OCI-M1 (cell line): ENCODE measurements at regions not wholly inside any gene's neighbourhood (a gene's known extent, or its start where the extent isn't known, plus 50 kb on each side); places are given as distances from the start of the nearest gene placed in this dataset.

Source experiments
- DNase-seq: peaks from one replicate; lab custom pipeline; 2025; lab: John Stamatoyannopoulos, UW

- DNase-seq: no peak
These were observed 1360.0 kb downstream of the TECRL start for GRCh38 chr4:63049278-63049677.

DNA sequence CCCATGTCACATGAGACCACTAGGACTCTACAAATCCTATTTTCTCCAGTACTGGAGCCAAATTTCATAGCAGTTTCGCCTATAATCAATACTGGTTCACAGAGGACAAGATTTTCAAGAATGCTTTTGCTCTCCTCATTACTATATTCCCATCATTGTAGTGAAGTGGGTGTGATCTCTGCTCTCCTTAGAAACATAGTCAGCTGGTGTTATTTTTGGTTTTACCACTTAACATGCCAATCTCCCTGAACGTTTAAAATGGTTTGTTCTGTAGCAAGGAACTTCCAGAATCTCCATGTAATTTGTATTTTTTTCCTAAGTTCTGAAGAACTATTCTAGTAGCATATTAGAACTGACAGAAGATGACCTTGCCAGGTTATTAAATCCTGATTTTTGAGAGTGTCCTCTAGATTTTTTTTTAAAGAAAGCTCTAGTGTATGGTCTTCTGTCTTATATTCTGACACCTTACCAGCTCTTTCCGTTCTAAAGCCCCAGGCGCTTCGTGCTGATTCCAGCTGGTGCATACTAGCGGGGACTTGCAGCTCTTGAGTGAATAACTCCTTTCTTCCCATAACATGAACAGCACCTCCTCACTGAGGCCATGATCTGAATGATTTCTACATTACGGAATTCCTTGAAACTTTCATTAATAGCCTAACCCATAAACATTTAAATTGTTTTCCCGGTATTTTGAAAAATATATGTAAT, 1372.9 kb downstream of the TECRL start:
- DNase-seq: no peak

GRCh38 chr4:63029380-63029779, 1379.9 kb downstream of the TECRL start:
- no peak for DNase-seq

DNA sequence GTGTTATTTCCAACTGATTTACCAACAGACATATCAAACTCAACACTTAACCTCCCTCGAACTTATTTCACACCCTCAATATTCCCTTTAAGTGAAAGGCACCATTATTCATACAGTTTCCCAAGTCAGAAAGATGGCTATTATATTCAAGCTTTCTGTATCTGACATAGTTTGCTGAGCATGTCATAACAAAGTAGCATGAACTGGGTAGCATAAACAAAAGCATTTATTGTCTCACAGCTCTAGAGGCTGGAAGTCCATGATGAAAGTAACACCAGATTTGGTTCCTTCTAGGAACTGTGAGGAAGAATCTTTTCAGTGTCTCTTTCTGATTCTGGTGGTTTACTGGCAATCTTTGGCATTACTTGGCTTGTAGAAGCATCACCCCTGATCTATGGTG, 1388.6 kb downstream of the TECRL start:
- DNase-seq: no peak

GRCh38 chr4:63017300-63017699, 1392.0 kb downstream of the TECRL start:
- DNase-seq: no peak

GRCh38 chr4:62970846-62971245, 1438.4 kb downstream of the TECRL start:
- DNase-seq: no peak

GRCh38 chr4:62960415-62960814, 1448.8 kb downstream of the TECRL start:
- DNase-seq: no peak

- DNase-seq: no peak
These were observed 1455.5 kb downstream of the TECRL start for GRCh38 chr4:62953752-62954151.

- DNase-seq: no peak
These were observed 1456.9 kb downstream of the TECRL start for GRCh38 chr4:62952366-62952765.

DNA sequence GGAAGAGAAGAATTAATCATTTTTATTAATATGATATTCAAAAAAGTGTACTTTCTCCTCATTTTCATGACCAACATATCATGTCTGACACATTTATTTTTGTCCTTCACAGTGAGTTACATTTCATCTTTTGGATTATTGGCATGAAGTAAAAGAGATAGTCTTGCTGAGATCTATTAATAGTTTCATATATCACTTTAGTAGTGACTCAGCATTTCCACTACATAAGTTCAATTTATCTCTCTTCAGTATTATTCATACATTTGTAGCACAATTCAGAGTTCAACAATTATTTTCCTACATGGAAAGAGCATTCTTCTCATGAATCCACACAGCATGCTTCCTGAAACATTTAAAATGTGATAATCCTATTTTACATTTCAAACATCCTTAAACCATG, 1461.1 kb downstream of the TECRL start:
- peak; percentile 23 for DNase-seq

- peak; percentile 21 for DNase-seq
These were observed 1469.0 kb downstream of the TECRL start for GRCh38 chr4:62940229-62940628.

GRCh38 chr4:62930884-62931283, 1478.4 kb downstream of the TECRL start:
- no peak for DNase-seq

DNA sequence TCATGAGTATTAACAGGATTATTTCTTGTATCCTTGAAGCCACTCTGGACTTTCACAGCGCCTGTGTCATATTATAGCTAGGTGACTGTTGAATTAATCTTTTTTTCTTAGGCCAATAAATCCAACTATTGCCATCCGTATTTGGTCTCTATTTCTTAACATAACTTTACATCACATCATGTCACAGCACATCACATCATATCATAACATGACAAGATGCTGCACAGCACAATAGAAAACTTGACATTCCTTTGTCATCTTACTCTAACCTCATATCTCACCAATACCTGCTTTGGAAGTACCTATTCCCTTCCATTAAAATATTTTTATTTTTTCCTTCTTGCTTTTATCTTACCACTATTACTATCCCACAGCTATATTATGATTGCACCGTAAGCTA, 1480.8 kb downstream of the TECRL start:
- DNase-seq: no peak

DNA sequence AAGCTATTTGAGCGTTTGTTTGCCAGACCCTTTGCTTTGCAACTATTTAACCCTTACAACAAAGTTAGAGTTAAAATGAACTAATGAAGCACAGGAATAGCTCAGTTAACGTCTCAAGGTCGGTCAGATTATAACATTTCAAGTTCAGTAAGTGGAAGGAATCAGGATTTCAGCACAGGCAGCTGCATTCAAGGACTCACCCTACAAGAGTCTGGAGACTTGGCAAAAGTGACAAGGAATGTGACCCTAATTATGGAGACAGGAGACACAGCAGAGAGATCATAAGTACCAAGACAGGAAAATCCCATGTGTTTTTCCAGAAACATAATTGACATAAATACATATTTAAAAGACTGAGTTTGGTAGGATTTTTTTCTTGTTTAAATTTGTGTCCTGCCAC, 1481.7 kb downstream of the TECRL start:
- no peak for DNase-seq

DNA sequence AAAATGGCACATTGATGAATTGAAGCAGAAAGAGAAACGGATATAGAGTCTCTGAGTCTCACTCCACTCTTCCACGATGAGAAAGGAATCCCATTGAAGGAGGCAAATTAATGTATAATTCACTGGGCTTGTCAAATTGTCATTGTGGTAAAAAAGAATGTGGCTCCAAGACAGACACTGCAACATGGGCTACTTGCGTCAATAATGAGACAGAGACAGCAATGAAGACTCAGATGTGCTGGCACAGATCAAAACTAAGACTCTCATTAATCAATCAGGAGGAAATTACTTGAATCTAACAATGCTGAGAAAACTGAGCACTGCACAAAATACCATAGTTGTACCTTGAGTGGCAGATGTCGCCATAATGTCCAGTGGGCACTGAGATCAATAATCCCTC, 1485.5 kb downstream of the TECRL start:
- DNase-seq: no peak

DNA sequence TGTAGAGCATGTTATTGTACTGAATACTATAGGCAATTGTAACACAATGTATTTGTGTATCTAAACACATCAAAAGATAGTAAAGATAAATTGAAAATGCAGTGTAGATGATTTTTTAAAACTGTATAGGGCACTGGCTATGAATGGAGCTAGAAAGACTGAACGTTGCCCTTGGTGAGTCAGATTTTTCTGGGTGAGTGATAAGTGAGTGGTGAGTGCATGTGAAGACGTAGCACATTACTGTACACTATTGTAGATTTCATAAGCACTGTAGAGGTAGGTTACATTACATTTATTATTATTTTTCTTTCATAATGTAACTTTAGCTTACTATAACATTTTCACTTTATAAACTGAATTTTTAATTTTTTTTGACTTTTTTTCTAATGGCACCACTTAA, 1491.6 kb downstream of the TECRL start:
- DNase-seq: no peak

DNA sequence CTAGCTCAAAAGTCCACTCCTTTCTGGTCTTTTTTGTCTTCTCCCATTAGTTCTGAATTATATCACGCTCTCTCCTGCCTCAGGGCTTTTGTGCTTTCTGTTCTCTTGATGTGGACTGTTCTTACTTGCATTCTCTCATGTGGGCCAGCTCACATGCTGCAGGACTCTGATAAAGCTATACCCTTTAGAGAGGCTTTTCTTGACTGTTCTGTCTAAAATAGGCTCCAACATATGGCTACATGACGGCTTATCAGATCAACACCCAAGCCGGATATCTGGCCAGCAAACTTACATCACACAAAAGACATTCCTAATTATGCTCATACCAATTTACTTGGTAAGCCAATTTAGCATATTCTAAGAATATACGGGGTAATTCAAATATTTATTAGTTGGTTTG, 1494.5 kb downstream of the TECRL start:
- DNase-seq: peak; percentile 91

GRCh38 chr4:62913065-62913464, 1496.2 kb downstream of the TECRL start:
- DNase-seq: peak; percentile 21

DNA sequence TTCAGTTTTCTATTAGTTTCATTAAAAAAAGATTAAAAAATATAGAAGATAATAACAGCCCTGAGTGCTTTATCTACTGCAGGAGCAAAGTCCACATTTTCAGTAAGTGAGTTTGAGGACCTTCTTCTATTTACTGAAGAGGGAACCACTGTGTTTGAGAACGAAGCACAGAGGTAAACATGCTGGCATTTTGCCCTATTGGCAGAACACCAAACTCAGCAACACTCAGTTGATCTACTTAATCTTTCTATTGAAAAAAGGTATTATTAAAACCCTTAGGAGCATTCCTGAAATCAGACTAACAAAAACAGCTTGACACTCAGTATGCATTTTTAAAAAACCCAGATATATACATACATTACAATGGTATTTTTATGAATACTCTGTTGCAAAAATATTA, 1496.7 kb downstream of the TECRL start:
- DNase-seq: peak; percentile 68

- no peak for DNase-seq
These were observed 1500.0 kb downstream of the TECRL start for GRCh38 chr4:62909238-62909637.

- peak; percentile 43 for DNase-seq
These were observed 1508.1 kb downstream of the TECRL start for GRCh38 chr4:62901101-62901500.

DNA sequence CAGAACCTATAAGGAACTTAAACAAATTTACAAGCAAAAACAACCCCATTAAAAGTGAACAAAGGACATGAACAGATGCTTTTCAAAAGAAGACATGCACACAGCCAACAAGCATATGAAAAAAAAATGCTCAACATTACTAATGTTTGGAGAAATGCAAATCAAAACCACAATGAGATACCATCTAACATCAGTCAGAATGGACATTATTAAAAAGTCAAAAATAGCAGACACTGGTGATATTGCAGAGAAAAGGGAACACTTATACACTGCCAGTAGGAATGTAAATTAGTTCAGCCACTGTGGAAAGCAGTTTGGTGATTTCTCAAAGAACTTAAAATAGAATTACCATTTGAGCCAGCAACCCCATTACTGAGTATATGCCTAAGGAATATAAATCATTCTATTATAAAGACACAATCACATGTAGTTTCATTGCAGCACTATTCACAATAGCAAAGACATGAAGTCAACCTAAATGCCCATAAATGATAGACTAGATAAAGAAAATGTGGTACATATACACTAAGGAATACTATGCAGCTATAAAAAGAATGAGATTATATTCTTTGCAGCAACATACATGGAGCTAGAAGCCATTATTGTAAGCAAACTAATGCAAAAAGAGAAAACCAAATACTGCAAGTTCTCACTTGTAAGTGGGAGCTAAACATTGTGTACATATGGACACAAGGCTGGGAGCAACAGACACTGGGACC, 1509.4 kb downstream of the TECRL start:
- no peak for DNase-seq

- DNase-seq: no peak
These were observed 1511.1 kb downstream of the TECRL start for GRCh38 chr4:62898115-62898514.

- DNase-seq: no peak
These were observed 1512.5 kb downstream of the TECRL start for GRCh38 chr4:62896721-62897120.
